Kidney epithelial cell (primary cell): ENCODE measurements at regions not wholly inside any gene's neighbourhood (a gene's known extent, or its start where the extent isn't known, plus 50 kb on each side); places are given as distances from the start of the nearest gene placed in this dataset.

ENCODE experiments used
- DNase-seq: peaks from one replicate; pipeline ENCODE4 v3.0.0-alpha.2; 2010; ENCODE audit warnings: low read depth
- H3K27me3 ChIP-seq: 2 replicates; pipeline ENCODE4 v1.6.0; 2011; ENCODE audit warnings: low read length; ENCODE audit not compliant: control insufficient read depth, insufficient read depth
- H3K36me3 ChIP-seq: 2 replicates; pipeline ENCODE4 v1.5.1; 2011; ENCODE audit warnings: low read length; ENCODE audit not compliant: control insufficient read depth, insufficient read depth
- H3K4me3 ChIP-seq: 2 replicates; pipeline ENCODE4 v1.5.1; 2011; ENCODE audit warnings: low read depth, mild to moderate bottlenecking, control low read depth, low read length
- CTCF ChIP-seq: IDR thresholded peaks from 2 replicates; pipeline ENCODE4 v1.5.1; 2011; ENCODE audit warnings: mild to moderate bottlenecking, moderate library complexity, low read length, control low read depth, inconsistent platforms; ENCODE audit not compliant: insufficient read depth, poor library complexity, severe bottlenecking

DNA sequence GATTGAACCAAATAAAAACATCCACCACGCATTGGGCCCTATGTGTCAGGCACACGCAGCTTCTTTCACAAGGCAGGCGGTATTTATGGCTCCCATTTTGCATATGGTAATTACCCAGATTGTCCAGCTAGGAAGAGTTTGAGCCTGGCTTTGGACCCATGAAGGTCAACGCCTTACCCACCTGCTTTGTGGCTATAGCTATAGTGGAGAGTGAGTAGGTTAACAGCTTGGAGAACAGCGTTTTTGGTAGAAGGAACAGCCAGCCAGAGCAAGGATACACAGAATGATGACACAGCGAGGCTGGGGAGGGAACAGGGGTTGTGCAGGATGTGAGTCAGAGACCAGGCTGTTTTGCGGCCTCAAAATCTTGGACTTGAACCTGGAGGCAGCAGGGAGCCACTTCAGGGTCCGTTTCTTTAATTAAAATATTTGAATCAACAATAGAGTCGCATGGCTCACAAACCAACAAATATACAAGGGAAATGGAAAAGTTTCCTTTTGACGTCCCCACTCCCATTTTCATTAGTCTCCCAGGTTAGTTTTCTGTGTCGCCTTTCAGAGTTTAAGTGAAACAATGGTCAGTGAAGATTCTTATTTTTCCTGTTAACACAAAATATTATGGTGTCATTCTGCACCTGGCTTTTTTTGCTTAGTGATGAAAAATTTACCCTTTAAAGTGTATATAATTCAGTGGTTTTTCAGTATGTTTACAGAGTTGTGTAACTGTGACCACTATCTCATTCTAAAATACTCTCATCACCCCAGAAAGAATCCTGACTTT lies 118.2 kb upstream of the STX18 start:
- TF ChIP-seq CTCF, result no peak

GRCh38 chr4:4658052-4658451 lies 116.2 kb upstream of the STX18 start:
- H3K4me3 ChIP-seq, result no peak overlapping the region
- DNase-seq, result no peak
- TF ChIP-seq CTCF, result no peak
- H3K27me3 ChIP-seq, result no peaks in the 10 kb centered on the region
- H3K36me3 ChIP-seq, result no peaks in the 10 kb centered on the region

More for the DNA sequence above, 118.2 kb upstream of the STX18 start:
- peak; percentile 38 for DNase-seq
- Histone ChIP-seq H3K36me3 (no peaks in the 10 kb centered on the region), H3K4me3 (no peak overlapping the region), H3K27me3 (no peaks in the 10 kb centered on the region)

GRCh38 chr4:4656977-4657376 lies 115.1 kb upstream of the STX18 start:
- no peak for DNase-seq
- TF ChIP-seq CTCF, result no peak
- no peaks in the 10 kb centered on the region for H3K27me3 ChIP-seq
- H3K36me3 ChIP-seq, result no peaks in the 10 kb centered on the region
- no peak overlapping the region for H3K4me3 ChIP-seq

GRCh38 chr4:4655901-4656300 lies 114.1 kb upstream of the STX18 start:
- DNase-seq, result no peak
- TF ChIP-seq CTCF, result no peak
- H3K36me3 ChIP-seq, result no peaks in the 10 kb centered on the region
- no peaks in the 10 kb centered on the region for H3K27me3 ChIP-seq
- no peak overlapping the region for H3K4me3 ChIP-seq

GRCh38 chr4:4655011-4655410 lies 113.2 kb upstream of the STX18 start:
- TF ChIP-seq CTCF, result no peak
- no peaks in the 10 kb centered on the region for H3K27me3 ChIP-seq
- H3K4me3 ChIP-seq, result no peak overlapping the region
- no peak for DNase-seq
- H3K36me3 ChIP-seq, result no peaks in the 10 kb centered on the region
